ENCODE measurements at regions not wholly inside any gene's neighbourhood (a gene's known extent, or its start where the extent isn't known, plus 50 kb on each side); places are given as distances from the start of the nearest gene placed in this dataset.

GRCh38 chr4:138901177-138901576 is 114.4 kb upstream of the NOCT start:
- TF ChIP-seq CTCF (IDR thresholded peaks at IDR 0.05; ENCODE audit: low read length) (no peak), EZH2phosphoT487 (IDR thresholded peaks at IDR 0.05; ENCODE audit: low read length) (no peak)
